ENCODE measurements at regions not wholly inside any gene's neighbourhood (a gene's known extent, or its start where the extent isn't known, plus 50 kb on each side); places are given as distances from the start of the nearest gene placed in this dataset.

DNA sequence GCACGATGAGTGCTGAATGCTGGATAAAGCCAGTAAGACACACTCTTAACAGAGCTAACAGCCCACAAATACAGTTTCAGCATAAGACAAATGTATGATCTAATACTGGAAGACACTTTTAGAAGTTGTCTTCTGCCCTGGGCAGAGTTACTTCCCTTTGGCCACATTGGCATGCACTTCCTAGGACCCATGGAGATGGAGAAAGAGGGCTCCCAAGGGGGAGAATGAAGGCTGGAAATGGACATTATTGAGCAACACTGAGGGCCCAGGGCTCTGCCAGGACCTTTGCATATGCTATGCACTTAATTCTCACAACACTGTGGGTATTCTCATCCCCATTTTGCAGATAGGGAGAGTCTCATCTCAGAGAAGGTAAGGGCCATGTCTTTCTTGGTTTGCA is 123.1 kb downstream of the ADAMTS15 start:
- TF ChIP-seq POLR2AphosphoS5 (IDR thresholded peaks at IDR 0.05; ENCODE audit: low read depth) (no peak), GABPA (IDR thresholded peaks at IDR 0.05; ENCODE audit: low read depth) (no peak), SPI1 (IDR thresholded peaks at IDR 0.05; ENCODE audit: borderline replicate concordance, low read depth) (no peak)
- TF ChIP-seq, protein P1, sequence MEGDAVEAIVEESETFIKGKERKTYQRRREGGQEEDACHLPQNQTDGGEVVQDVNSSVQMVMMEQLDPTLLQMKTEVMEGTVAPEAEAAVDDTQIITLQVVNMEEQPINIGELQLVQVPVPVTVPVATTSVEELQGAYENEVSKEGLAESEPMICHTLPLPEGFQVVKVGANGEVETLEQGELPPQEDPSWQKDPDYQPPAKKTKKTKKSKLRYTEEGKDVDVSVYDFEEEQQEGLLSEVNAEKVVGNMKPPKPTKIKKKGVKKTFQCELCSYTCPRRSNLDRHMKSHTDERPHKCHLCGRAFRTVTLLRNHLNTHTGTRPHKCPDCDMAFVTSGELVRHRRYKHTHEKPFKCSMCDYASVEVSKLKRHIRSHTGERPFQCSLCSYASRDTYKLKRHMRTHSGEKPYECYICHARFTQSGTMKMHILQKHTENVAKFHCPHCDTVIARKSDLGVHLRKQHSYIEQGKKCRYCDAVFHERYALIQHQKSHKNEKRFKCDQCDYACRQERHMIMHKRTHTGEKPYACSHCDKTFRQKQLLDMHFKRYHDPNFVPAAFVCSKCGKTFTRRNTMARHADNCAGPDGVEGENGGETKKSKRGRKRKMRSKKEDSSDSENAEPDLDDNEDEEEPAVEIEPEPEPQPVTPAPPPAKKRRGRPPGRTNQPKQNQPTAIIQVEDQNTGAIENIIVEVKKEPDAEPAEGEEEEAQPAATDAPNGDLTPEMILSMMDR (IDR thresholded peaks at IDR 0.05; ENCODE audit: insufficient read depth, low read length) = no peak
- TF ChIP-seq, protein P2, sequence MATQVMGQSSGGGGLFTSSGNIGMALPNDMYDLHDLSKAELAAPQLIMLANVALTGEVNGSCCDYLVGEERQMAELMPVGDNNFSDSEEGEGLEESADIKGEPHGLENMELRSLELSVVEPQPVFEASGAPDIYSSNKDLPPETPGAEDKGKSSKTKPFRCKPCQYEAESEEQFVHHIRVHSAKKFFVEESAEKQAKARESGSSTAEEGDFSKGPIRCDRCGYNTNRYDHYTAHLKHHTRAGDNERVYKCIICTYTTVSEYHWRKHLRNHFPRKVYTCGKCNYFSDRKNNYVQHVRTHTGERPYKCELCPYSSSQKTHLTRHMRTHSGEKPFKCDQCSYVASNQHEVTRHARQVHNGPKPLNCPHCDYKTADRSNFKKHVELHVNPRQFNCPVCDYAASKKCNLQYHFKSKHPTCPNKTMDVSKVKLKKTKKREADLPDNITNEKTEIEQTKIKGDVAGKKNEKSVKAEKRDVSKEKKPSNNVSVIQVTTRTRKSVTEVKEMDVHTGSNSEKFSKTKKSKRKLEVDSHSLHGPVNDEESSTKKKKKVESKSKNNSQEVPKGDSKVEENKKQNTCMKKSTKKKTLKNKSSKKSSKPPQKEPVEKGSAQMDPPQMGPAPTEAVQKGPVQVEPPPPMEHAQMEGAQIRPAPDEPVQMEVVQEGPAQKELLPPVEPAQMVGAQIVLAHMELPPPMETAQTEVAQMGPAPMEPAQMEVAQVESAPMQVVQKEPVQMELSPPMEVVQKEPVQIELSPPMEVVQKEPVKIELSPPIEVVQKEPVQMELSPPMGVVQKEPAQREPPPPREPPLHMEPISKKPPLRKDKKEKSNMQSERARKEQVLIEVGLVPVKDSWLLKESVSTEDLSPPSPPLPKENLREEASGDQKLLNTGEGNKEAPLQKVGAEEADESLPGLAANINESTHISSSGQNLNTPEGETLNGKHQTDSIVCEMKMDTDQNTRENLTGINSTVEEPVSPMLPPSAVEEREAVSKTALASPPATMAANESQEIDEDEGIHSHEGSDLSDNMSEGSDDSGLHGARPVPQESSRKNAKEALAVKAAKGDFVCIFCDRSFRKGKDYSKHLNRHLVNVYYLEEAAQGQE (IDR thresholded peaks at IDR 0.05; ENCODE audit: insufficient replicate concordance, low read depth) = no peak
